ENCODE measurements at regions not wholly inside any gene's neighbourhood (a gene's known extent, or its start where the extent isn't known, plus 50 kb on each side); places are given as distances from the start of the nearest gene placed in this dataset.

DNA sequence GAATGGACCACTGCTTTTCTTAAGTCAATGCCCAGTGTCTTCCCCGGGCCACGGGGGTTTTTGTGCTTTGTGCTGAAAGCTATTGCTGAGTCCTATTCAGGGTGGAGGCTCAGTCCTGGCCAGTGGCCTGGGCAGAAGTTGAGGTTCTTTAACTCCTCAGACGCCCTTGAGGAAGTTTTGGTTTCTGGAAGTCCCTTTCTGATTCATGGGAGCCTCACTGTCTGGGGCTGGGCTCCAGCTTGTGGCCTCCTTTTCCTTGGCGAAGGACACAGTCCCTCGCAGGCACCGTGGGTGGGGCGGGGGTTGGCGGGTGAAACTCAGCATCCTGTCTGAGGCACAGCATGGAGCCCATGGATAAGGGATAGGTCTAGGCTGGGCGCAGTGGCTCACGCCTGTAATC is 465.2 kb upstream of the HS6ST1 start:
- Mint-ChIP-seq H3K36me3 (ENCODE audit: unreplicated experiment) (peaks cover 5% of the 10 kb centered on the region), H3K9me3 (ENCODE audit: unreplicated experiment) (peaks cover 6% of the 10 kb centered on the region)
- TF ChIP-seq, protein P1, sequence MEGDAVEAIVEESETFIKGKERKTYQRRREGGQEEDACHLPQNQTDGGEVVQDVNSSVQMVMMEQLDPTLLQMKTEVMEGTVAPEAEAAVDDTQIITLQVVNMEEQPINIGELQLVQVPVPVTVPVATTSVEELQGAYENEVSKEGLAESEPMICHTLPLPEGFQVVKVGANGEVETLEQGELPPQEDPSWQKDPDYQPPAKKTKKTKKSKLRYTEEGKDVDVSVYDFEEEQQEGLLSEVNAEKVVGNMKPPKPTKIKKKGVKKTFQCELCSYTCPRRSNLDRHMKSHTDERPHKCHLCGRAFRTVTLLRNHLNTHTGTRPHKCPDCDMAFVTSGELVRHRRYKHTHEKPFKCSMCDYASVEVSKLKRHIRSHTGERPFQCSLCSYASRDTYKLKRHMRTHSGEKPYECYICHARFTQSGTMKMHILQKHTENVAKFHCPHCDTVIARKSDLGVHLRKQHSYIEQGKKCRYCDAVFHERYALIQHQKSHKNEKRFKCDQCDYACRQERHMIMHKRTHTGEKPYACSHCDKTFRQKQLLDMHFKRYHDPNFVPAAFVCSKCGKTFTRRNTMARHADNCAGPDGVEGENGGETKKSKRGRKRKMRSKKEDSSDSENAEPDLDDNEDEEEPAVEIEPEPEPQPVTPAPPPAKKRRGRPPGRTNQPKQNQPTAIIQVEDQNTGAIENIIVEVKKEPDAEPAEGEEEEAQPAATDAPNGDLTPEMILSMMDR (IDR thresholded peaks at IDR 0.05; ENCODE audit: partially characterized antibody, unreplicated experiment), result no peak

DNA sequence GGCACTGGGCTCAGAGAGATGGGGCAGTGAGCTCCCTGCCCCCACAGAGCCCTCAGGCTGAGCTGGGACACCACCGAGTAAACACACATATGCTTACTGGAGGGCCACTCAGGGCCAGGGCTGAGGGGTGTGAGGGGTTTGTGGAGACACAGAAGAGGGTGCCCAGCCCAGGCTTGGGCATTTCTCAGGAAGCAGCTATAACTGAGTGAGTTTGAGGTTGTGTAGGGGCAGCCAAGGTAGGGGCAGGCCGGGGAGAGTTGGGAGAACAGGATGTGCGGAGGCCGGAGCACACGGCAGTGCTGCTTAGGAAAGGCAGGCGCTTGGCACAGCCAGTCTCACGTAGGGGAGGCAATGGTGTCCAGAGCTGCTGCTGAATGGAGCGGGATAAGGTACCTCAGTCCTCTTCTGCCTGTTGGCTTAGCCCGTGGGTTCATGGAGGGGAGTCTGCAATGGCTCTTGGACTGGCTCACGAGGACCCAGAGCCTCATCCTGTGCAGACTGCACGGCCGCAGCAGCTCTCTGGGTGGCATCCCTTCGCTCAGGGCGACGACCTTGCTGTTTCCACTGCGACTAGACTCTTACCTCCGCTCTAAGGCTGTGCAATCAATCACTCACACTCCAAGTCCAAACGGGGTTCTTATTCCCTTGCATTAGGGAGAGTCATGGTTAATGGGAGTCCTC is 466.1 kb upstream of the HS6ST1 start:
- Mint-ChIP-seq H3K4me3 (ENCODE audit: unreplicated experiment) (no peak overlapping the region), H3K27me3 (ENCODE audit: unreplicated experiment) (peaks cover 8% of the 10 kb centered on the region), H3K4me1 (ENCODE audit: low read depth, unreplicated experiment) (peaks cover 3% of the 10 kb centered on the region), H3K36me3 (ENCODE audit: unreplicated experiment) (peaks cover 5% of the 10 kb centered on the region), H3K27ac (ENCODE audit: unreplicated experiment) (no peak overlapping the region), H3K9me3 (ENCODE audit: unreplicated experiment) (peaks cover 3% of the 10 kb centered on the region)
- TF ChIP-seq, protein P1 (IDR thresholded peaks at IDR 0.05; ENCODE audit: partially characterized antibody, unreplicated experiment), result no peak
- no peak for DNase-seq

More for the DNA sequence above, 465.2 kb upstream of the HS6ST1 start:
- H3K27me3 Mint-ChIP-seq (ENCODE audit: unreplicated experiment), result peaks cover 10% of the 10 kb centered on the region
- H3K4me3 Mint-ChIP-seq (ENCODE audit: unreplicated experiment), result no peak overlapping the region
- H3K4me1 Mint-ChIP-seq (ENCODE audit: low read depth, unreplicated experiment), result peaks cover 3% of the 10 kb centered on the region
- H3K27ac Mint-ChIP-seq (ENCODE audit: unreplicated experiment), result no peak overlapping the region
- no peak for DNase-seq

DNA sequence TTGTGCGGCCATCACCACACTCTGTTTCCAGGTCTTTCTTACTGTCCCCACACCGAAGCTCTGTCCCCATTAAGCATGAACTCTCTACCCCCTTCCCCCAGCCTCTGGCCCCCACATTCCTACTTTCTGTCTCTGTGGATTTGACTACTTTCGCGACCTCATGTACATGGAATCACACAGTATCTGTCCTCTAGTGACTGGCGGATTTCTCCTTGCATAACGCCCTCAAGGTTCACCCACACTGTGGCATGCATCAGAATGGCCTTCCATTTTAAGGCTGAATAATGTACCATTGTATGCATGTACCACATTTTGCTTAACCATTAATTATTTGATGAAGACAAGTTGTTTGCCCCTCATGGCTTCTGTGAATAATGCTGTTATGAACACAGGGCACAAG is 467.6 kb upstream of the HS6ST1 start:
- H3K9me3 Mint-ChIP-seq (ENCODE audit: unreplicated experiment), result peaks cover 3% of the 10 kb centered on the region
- peaks cover 8% of the 10 kb centered on the region for H3K27me3 Mint-ChIP-seq (ENCODE audit: unreplicated experiment)
- peaks cover 3% of the 10 kb centered on the region for H3K4me1 Mint-ChIP-seq (ENCODE audit: low read depth, unreplicated experiment)
- peaks cover 5% of the 10 kb centered on the region for H3K36me3 Mint-ChIP-seq (ENCODE audit: unreplicated experiment)
- no peak overlapping the region for H3K27ac Mint-ChIP-seq (ENCODE audit: unreplicated experiment)
- no peak for DNase-seq
- H3K4me3 Mint-ChIP-seq (ENCODE audit: unreplicated experiment), result no peak overlapping the region
- TF ChIP-seq, protein P1 (IDR thresholded peaks at IDR 0.05; ENCODE audit: partially characterized antibody, unreplicated experiment), result no peak

DNA sequence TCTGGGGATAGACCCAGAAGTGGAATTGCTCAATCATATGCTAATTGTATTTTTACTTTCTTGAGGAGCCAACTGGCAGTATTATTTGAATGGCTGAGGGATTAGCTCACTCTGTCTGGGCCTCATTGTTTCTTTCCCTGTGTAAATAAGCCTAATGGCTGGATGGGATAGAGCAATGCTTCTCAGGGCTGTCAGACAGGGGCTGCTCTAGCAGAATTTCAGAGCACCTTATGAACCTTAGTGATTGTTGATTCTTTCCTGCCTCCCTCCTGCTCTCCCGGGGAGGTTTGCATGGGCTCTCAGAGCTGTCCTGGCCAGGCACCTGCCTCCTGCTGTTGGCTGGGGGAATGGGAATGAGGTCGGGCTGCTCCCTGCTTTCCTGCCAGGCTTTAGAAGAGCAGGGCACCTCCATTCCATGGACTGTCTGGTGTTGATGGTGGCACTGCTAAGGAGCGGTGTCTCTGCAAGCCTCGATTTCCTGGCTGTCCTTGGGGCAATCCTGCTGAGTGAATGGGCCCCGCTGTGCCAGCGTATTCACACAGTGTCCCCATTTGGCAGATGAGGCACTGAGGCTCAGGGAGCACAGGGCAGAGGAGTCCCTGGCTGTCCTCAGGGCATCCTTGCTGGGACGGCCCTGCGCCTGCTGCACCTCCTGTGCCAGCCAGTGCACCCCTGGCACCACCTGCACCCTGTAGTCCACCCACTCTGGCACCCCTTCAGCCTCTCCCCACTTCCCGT is 468.2 kb upstream of the HS6ST1 start:
- Mint-ChIP-seq H3K4me3 (ENCODE audit: unreplicated experiment) (no peak overlapping the region), H3K4me1 (ENCODE audit: low read depth, unreplicated experiment) (peaks cover 3% of the 10 kb centered on the region), H3K27me3 (ENCODE audit: unreplicated experiment) (peaks cover 8% of the 10 kb centered on the region), H3K9me3 (ENCODE audit: unreplicated experiment) (peaks cover 3% of the 10 kb centered on the region), H3K27ac (ENCODE audit: unreplicated experiment) (no peak overlapping the region), H3K36me3 (ENCODE audit: unreplicated experiment) (peaks cover 5% of the 10 kb centered on the region)
- DNase-seq, result no peak
- TF ChIP-seq, protein P1 (IDR thresholded peaks at IDR 0.05; ENCODE audit: partially characterized antibody, unreplicated experiment), result no peak

DNA sequence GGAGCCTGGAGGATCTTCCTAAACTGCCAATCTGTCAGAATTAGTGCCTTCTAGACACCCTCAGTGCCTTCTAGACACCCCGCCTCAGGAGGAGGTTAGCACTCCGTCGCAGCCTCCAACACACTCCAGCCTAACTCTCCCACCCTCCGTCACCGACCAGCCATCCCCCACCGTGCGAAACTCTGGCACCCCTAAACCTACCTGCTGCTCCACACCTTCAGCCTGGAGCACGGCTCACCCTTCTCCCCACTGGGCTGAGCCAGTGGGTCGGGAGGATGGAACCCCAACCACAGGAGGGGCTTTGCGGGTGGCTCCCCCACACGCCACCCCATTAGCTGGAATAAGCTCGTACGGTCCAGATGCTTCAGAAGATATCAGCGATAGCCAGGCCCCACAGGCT is 468.9 kb upstream of the HS6ST1 start:
- Mint-ChIP-seq H3K27me3 (ENCODE audit: unreplicated experiment) (peaks cover 8% of the 10 kb centered on the region), H3K36me3 (ENCODE audit: unreplicated experiment) (peaks cover 5% of the 10 kb centered on the region), H3K4me3 (ENCODE audit: unreplicated experiment) (no peak overlapping the region), H3K4me1 (ENCODE audit: low read depth, unreplicated experiment) (peaks cover 3% of the 10 kb centered on the region), H3K27ac (ENCODE audit: unreplicated experiment) (no peak overlapping the region), H3K9me3 (ENCODE audit: unreplicated experiment) (no peaks in the 10 kb centered on the region)
- DNase-seq, result no peak
- TF ChIP-seq, protein P1 (IDR thresholded peaks at IDR 0.05; ENCODE audit: partially characterized antibody, unreplicated experiment), result no peak

Data from glutamatergic neuron (in vitro differentiated cells).